ENCODE measurements at regions not wholly inside any gene's neighbourhood (a gene's known extent, or its start where the extent isn't known, plus 50 kb on each side); places are given as distances from the start of the nearest gene placed in this dataset.

DNA sequence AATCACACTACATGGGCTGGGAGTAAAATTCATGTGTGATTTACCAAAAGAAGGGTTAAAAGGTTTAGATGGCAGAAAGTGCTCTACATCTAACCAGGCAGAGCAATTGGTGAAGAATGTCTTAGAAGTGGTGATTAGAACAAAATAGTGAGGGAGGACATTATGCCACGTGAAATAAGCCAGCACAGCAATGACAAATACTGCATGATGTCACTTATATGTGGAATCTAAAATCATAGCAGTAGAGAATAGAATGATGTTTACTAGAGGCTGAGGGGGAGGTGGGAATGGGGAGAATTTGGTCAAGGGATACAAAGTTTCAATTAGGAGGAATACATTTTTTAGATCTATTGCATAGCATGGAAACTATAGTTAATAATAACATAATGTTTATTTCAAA, 253.3 kb downstream of the KCNS3 start:
- TF ChIP-seq, protein P1, sequence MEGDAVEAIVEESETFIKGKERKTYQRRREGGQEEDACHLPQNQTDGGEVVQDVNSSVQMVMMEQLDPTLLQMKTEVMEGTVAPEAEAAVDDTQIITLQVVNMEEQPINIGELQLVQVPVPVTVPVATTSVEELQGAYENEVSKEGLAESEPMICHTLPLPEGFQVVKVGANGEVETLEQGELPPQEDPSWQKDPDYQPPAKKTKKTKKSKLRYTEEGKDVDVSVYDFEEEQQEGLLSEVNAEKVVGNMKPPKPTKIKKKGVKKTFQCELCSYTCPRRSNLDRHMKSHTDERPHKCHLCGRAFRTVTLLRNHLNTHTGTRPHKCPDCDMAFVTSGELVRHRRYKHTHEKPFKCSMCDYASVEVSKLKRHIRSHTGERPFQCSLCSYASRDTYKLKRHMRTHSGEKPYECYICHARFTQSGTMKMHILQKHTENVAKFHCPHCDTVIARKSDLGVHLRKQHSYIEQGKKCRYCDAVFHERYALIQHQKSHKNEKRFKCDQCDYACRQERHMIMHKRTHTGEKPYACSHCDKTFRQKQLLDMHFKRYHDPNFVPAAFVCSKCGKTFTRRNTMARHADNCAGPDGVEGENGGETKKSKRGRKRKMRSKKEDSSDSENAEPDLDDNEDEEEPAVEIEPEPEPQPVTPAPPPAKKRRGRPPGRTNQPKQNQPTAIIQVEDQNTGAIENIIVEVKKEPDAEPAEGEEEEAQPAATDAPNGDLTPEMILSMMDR (IDR thresholded peaks at IDR 0.05; ENCODE audit: extremely low read depth, missing control alignments): no peak
- no peak for DNase-seq (ENCODE audit: low spot score)

DNA sequence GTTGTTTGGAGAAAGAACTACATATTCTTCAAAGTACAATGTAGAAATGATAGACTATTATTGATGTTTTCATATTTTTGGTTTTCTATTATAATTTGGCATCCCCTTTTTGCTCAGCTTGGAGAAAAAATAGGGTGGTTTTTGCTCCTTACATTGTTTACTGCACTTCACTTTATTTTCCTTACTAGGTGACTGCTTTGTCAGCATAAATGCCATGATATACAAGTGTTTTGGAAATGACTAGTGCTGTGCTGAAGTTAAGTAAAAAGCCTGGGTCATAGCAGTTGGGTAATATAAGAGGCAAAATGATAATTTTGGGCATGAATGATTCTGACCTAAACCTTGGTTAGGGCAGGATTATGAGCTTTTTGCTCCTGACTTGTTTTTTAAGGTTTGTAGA, 250.9 kb downstream of the KCNS3 start:
- TF ChIP-seq, protein P1 (IDR thresholded peaks at IDR 0.05; ENCODE audit: extremely low read depth, missing control alignments): no peak
- no peak for DNase-seq (ENCODE audit: low spot score)

DNA sequence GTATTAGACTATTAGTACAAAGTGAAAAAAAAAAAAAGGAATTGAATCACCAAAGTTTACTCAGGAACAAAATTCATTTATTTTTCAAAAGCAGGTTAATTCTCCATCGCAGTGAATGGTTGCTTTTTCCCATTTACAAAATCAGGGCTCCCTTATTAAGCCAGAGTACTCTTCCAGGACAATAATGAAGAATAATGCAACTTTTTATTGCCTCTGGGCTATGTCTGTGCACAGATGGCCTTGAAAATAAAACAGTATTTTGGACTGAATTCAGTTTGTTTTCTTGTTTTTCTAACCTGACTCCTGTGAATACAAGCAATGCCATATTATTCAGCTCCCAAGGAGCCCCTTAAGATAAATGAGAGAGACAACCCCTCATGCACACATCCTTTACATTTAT, 246.8 kb downstream of the KCNS3 start:
- DNase-seq (ENCODE audit: low spot score): no peak
- TF ChIP-seq, protein P1 (IDR thresholded peaks at IDR 0.05; ENCODE audit: extremely low read depth, missing control alignments): no peak

DNA sequence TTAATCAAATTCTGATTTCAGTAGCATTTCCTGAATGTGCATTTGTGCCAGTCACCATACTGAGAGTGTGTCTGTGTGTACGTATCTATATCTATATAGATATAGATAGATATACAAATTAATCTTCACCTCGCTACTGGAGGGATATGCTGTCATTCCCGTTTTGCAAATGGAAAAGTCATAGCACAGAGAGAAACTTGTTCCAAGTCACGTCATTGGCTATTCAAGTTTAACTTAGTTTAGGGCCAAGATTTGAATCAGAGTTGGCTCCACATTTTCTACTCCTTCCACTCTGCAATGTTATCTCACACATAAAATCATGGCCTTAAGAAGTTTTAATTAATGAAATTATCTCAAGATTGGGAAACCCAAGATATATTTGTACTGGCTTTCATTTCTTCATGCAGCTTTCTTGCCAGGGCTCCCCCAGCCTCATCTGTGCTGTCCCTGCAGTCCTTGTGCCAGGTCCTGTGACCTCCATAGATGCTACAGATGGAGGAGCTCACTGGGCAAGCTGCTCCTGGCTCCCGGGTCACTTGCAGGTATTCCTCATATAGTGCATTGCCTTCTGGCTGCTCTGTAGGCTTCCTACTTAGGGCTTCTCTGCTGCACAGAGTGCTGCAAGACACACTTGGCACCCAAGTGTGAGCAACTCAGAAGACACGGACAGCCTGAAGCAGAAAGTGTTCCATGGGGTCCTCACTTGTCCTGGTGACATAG, 245.8 kb downstream of the KCNS3 start:
- TF ChIP-seq, protein P1 (IDR thresholded peaks at IDR 0.05; ENCODE audit: extremely low read depth, missing control alignments): no peak
- no peak for DNase-seq (ENCODE audit: low spot score)

DNA sequence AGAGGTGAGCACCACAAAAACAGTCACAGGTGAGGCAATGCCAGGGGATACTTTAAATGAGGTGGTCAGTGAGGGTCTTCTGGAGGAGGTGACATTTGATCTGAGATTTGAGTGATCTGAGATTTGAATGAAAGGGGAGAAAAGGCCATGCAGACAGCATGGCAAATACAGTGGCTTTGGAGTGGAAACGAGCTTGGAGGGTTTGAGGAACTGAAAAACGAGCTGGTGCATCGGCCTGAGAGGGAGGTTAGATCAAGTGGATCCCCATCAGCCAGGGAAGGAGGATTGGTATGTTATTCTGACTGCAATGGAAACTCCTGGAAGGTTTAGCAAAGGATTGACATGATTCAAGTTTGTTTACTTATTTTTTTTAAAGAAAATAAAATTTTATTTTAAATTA, 245.1 kb downstream of the KCNS3 start:
- TF ChIP-seq, protein P1 (IDR thresholded peaks at IDR 0.05; ENCODE audit: extremely low read depth, missing control alignments): no peak
- no peak for DNase-seq (ENCODE audit: low spot score)

DNA sequence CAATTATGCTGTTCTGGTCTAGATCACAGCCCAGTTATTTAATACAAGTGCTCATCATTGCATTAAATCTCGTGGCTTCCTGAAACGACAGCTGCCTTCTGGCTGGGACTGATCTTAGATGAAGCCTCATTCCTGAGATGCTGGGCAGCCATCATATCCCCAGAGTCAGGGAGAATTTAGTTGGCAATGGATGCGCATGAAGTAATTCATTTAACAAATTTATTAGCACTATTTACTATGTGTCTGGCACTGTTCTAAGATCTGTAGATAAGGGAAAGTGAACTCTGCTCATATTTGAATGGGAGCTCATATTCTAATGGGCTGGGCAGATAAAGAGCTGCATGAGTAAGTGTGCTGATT, 244.7 kb downstream of the KCNS3 start:
- TF ChIP-seq, protein P1 (IDR thresholded peaks at IDR 0.05; ENCODE audit: extremely low read depth, missing control alignments): no peak

DNA sequence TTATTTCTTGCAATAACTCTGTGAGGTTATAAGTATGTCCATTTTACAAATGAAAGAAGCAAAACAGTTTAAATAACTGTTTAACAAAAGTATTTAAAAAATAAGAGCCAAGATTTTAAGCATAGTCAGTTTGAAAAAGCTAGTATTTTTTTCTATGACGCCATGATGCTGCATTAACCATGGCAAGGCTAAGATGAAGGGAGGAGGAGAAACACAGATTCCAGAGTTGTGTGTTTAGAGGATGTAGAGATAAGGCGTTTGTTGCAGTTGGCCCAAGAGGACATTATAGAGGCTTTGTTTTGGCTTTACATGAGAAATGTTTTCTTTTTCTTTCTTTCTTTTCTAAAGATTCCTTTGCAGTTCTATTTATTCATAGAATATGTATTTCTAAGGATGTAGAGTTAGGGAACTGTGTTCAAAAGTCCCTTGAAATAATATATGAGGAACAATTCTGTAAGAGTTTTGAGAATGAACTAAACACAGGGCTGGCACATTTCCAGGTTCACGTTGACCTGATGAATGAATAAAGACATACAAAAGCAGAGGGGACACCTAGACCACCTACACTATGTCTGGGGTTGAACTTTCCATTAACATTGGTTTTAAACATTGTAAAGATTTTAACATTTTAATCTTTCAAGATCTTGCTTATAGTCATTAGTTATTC, 244.2 kb downstream of the KCNS3 start:
- DNase-seq (ENCODE audit: low spot score): no peak
- TF ChIP-seq, protein P1 (IDR thresholded peaks at IDR 0.05; ENCODE audit: extremely low read depth, missing control alignments): no peak

More for the DNA sequence above, 244.7 kb downstream of the KCNS3 start:
- DNase-seq (ENCODE audit: low spot score): no peak

Measured in GM20000 (cell line).